Stimulated activated CD4-positive, alpha-beta T cell treated with anti-CD3 and anti-CD28 coated beads, Interleukin-15, amount 100 ng/mL, for 24 hours (primary cell): ENCODE measurements at regions not wholly inside any gene's neighbourhood (a gene's known extent, or its start where the extent isn't known, plus 50 kb on each side); places are given as distances from the start of the nearest gene placed in this dataset.

ENCODE experiments used
- DNase-seq: peaks from one replicate; pipeline ENCODE4 v3.0.0-alpha.2; 2020

DNA sequence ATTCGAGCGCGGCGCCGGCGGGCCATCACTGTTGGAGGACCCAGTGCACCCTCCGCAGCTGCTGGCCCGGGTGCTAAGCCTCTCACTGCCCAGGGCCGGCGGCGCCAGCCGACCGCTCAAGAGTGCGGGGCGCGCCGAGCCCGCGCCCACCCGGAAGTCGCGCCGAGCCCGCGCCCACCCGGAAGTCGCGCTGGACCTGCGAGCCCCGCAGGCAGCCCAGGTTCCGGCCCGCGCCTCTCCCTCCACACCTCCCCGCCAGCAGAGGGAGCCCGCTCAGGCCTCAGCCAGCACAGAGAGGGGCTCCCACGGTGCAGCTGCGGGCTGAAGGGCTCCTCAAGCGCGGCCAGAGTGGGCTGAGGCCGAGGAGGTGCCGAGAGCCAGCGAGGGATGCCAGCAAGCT lies 170.8 kb downstream of the GTF2H2C_2 start:
- DNase-seq = peak; percentile 59
